DMS53 (cell line): ENCODE measurements at regions not wholly inside any gene's neighbourhood (a gene's known extent, or its start where the extent isn't known, plus 50 kb on each side); places are given as distances from the start of the nearest gene placed in this dataset.

ENCODE experiments used
- DNase-seq: peaks from one replicate; lab custom pipeline; 2025; lab: John Stamatoyannopoulos, UW

- no peak for DNase-seq
Measured at GRCh38 chr20:21839982-21840381, 134.5 kb downstream of the PAX1 start.

- DNase-seq, result no peak
Measured at GRCh38 chr20:21836346-21836745, 130.9 kb downstream of the PAX1 start.

GRCh38 chr20:21835042-21835441 is 129.6 kb downstream of the PAX1 start:
- no peak for DNase-seq

- no peak for DNase-seq
Measured at GRCh38 chr20:21832442-21833385, 127.2 kb downstream of the PAX1 start.

GRCh38 chr20:21826976-21827375 is 121.5 kb downstream of the PAX1 start:
- no peak for DNase-seq

- no peak for DNase-seq
Measured at GRCh38 chr20:21821358-21821757, 115.9 kb downstream of the PAX1 start.

GRCh38 chr20:21820688-21821087 is 115.2 kb downstream of the PAX1 start:
- DNase-seq, result no peak

- DNase-seq, result no peak
Measured at GRCh38 chr20:21820045-21820444, 114.6 kb downstream of the PAX1 start.

- DNase-seq, result no peak
Measured at GRCh38 chr20:21812379-21812778, 106.9 kb downstream of the PAX1 start.

GRCh38 chr20:21809961-21810523 is 104.6 kb downstream of the PAX1 start:
- DNase-seq, result no peak

GRCh38 chr20:21808863-21809664 is 103.6 kb downstream of the PAX1 start:
- peak; percentile 45 for DNase-seq

- no peak for DNase-seq
Measured at GRCh38 chr20:21808139-21808538, 102.7 kb downstream of the PAX1 start.

GRCh38 chr20:21804802-21805201 is 99.3 kb downstream of the PAX1 start:
- no peak for DNase-seq

- no peak for DNase-seq
Measured at GRCh38 chr20:21801193-21801592, 95.7 kb downstream of the PAX1 start.

- no peak for DNase-seq
Measured at GRCh38 chr20:21798384-21798783, 92.9 kb downstream of the PAX1 start.

GRCh38 chr20:21796059-21796458 is 90.6 kb downstream of the PAX1 start:
- DNase-seq, result peak; percentile 37

GRCh38 chr20:21788082-21788481 is 82.6 kb downstream of the PAX1 start:
- DNase-seq, result no peak

GRCh38 chr20:21781446-21782075 is 76.1 kb downstream of the PAX1 start:
- no peak for DNase-seq

GRCh38 chr20:21780528-21780927 is 75.1 kb downstream of the PAX1 start:
- no peak for DNase-seq
